ENCODE measurements at regions not wholly inside any gene's neighbourhood (a gene's known extent, or its start where the extent isn't known, plus 50 kb on each side); places are given as distances from the start of the nearest gene placed in this dataset.

DNA sequence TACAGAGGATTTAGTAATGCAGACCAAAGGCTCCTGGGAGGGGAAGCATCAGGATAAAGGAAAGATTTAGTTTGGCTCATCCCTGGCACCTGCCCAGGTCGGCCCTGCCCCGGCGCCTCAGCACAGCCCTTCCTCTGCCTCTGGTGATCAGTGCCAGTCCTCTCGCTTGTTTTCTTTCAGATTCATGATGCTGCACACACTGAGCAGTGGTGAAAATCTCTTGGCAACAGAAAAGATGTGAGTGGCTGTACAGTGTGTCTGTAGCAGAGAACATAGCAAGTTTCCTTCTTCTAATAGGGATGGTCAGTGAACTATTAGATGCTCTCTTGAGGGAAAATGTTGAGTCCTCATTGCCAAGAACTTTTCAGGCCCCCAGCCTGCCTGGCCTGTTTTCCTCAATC lies 994.1 kb downstream of the KCNMA1 start:
- H3K36me3 Mint-ChIP-seq: no peaks in the 10 kb centered on the region
- ATAC-seq (replicated peaks in 1 of 4): no peak
- no peak overlapping the region for H3K4me3 ChIP-seq (ENCODE audit: control insufficient read depth in 1 of 2, extremely low read depth in 1 of 2, low read length in 1 of 2)
- no peaks in the 10 kb centered on the region for H3K4me1 ChIP-seq (ENCODE audit: control insufficient read depth in 1 of 2, extremely low read depth in 1 of 2, insufficient read depth in 2 of 2, low read length in 2 of 2)
- no peak overlapping the region for H3K4me3 Mint-ChIP-seq
- no peaks in the 10 kb centered on the region for H3K4me1 Mint-ChIP-seq
- no peaks in the 10 kb centered on the region for H3K9me3 Mint-ChIP-seq
- H3K27ac Mint-ChIP-seq: no peak overlapping the region
- DNase-seq: no peak
- 79% methylated on average over 2 of the region's 4 CpGs for WGBS (ENCODE audit: insufficient coverage)
- H3K36me3 ChIP-seq (ENCODE audit: control insufficient read depth in 2 of 2, extremely low read depth in 1 of 2, insufficient read depth in 1 of 2, low read length in 1 of 2): no peaks in the 10 kb centered on the region
- no peak overlapping the region for H3K27ac ChIP-seq (ENCODE audit: low read length)
- ChIA-PET CTCF (no interaction called here), POLR2A (no interaction called here)
- no peaks in the 10 kb centered on the region for H3K9me3 ChIP-seq
- H3K27me3 Mint-ChIP-seq: no peaks in the 10 kb centered on the region
- H3K27me3 ChIP-seq (replicated peaks in 1 of 2; ENCODE audit: control insufficient read depth in 2 of 2, extremely low read depth in 1 of 2, insufficient read depth in 2 of 2, low read length in 1 of 2): no peaks in the 10 kb centered on the region

DNA sequence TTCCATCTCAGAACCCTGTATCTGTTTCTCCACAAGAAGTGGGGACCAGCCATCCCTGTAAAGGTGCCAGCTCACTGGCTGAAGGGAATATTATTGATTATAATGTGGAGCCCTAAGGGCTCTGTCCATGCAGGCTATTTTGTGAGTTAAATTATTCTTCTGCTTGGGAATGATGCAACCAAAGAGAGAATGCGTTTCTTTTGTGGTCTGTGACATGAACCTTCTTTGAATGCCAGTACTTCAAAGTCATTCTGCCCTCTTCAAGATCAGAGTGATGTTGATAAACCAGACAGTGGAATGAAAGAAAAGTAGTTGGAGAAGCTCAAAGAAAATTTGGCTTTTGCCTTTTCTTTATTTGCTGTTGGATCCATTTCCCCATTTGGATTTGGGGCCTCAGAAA lies 995.2 kb downstream of the KCNMA1 start:
- ATAC-seq (replicated peaks in 1 of 4) (no peak), DNase-seq (no peak)
- Histone ChIP-seq H3K4me3 (ENCODE audit: control insufficient read depth in 1 of 2, extremely low read depth in 1 of 2, low read length in 1 of 2) (no peak overlapping the region), H3K4me1 (ENCODE audit: control insufficient read depth in 1 of 2, extremely low read depth in 1 of 2, insufficient read depth in 2 of 2, low read length in 2 of 2) (no peaks in the 10 kb centered on the region), H3K36me3 (ENCODE audit: control insufficient read depth in 2 of 2, extremely low read depth in 1 of 2, insufficient read depth in 1 of 2, low read length in 1 of 2) (no peaks in the 10 kb centered on the region), H3K9me3 (no peaks in the 10 kb centered on the region), H3K27ac (ENCODE audit: low read length) (no peak overlapping the region), H3K27me3 (replicated peaks in 1 of 2; ENCODE audit: control insufficient read depth in 2 of 2, extremely low read depth in 1 of 2, insufficient read depth in 2 of 2, low read length in 1 of 2) (no peaks in the 10 kb centered on the region)
- Mint-ChIP-seq H3K27ac (no peak overlapping the region), H3K4me3 (no peak overlapping the region), H3K9me3 (peaks cover 0 to 2% (median 0%) of the 10 kb centered on the region in 3 donors), H3K36me3 (no peaks in the 10 kb centered on the region), H3K4me1 (no peaks in the 10 kb centered on the region), H3K27me3 (no peaks in the 10 kb centered on the region)
- ChIA-PET CTCF (no interaction called here), POLR2A (no interaction called here)
- no CpG with 5 or more reads among the region's 1 CpG for WGBS (ENCODE audit: insufficient coverage)

DNA sequence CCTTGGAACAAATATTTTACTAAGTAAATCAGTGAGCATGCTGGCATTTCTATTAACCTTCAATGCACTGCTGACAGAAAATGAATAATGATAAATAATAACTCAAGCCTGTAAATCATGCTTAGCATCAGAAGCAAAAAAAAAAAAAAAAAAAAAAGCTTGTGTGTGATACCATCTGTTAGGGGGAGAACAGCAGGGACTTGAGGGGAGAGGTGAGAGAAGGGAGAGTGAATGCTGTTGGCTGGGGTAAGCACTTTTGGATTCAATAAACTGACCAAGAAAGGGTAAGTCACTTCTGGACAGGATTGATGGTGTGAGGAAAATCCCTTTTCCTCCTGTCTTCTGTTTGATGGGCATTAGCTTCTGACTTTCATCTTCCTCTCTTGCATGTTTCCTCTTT lies 996.4 kb downstream of the KCNMA1 start:
- CTCF ChIA-PET: no interaction called here
- Mint-ChIP-seq H3K27me3 (no peaks in the 10 kb centered on the region), H3K9me3 (peaks cover 0 to 2% (median 0%) of the 10 kb centered on the region in 3 donors), H3K4me3 (no peak overlapping the region), H3K4me1 (no peaks in the 10 kb centered on the region), H3K36me3 (no peaks in the 10 kb centered on the region), H3K27ac (no peak overlapping the region)
- no peaks in the 10 kb centered on the region for H3K36me3 ChIP-seq (ENCODE audit: control insufficient read depth in 2 of 2, extremely low read depth in 1 of 2, insufficient read depth in 1 of 2, low read length in 1 of 2)
- no peaks in the 10 kb centered on the region for H3K27me3 ChIP-seq (replicated peaks in 1 of 2; ENCODE audit: control insufficient read depth in 2 of 2, extremely low read depth in 1 of 2, insufficient read depth in 2 of 2, low read length in 1 of 2)
- no peak overlapping the region for H3K27ac ChIP-seq (ENCODE audit: low read length)
- POLR2A ChIA-PET: no interaction called here
- no peak for ATAC-seq (replicated peaks in 1 of 4)
- DNase-seq: no peak
- no peak overlapping the region for H3K4me3 ChIP-seq (ENCODE audit: control insufficient read depth in 1 of 2, extremely low read depth in 1 of 2, low read length in 1 of 2)
- H3K9me3 ChIP-seq: no peaks in the 10 kb centered on the region
- no peaks in the 10 kb centered on the region for H3K4me1 ChIP-seq (ENCODE audit: control insufficient read depth in 1 of 2, extremely low read depth in 1 of 2, insufficient read depth in 2 of 2, low read length in 2 of 2)

DNA sequence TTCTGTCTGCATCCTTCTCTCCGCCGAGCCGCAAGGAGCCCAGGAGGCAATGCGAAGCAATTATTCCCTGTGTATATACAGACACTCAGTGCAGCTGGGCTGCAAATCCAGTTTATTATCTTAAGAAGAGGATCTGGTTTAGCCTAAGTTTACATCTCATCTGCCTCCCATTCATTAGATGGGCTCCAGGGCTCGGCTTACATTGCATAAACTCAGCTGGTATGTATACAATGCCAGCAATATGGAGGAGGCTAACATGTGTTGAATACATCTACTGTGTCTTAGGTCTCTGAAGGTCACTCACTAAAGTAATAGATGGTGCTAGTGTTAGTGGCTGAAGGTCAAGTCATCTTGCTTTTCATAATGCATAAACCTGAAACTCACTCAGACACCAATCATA lies 996.8 kb downstream of the KCNMA1 start:
- no peaks in the 10 kb centered on the region for H3K36me3 Mint-ChIP-seq
- H3K4me3 ChIP-seq (ENCODE audit: control insufficient read depth in 1 of 2, extremely low read depth in 1 of 2, low read length in 1 of 2): no peak overlapping the region
- ChIA-PET POLR2A (no interaction called here), CTCF (no interaction called here)
- WGBS (ENCODE audit: insufficient coverage): no CpG with 5 or more reads among the region's 5 CpGs
- no peaks in the 10 kb centered on the region for H3K4me1 ChIP-seq (ENCODE audit: control insufficient read depth in 1 of 2, extremely low read depth in 1 of 2, insufficient read depth in 2 of 2, low read length in 2 of 2)
- no peak for DNase-seq
- H3K36me3 ChIP-seq (ENCODE audit: control insufficient read depth in 2 of 2, extremely low read depth in 1 of 2, insufficient read depth in 1 of 2, low read length in 1 of 2): no peaks in the 10 kb centered on the region
- H3K4me3 Mint-ChIP-seq: no peak overlapping the region
- H3K4me1 Mint-ChIP-seq: no peaks in the 10 kb centered on the region
- no peak for ATAC-seq (replicated peaks in 1 of 4)
- no peaks in the 10 kb centered on the region for H3K27me3 Mint-ChIP-seq
- H3K9me3 Mint-ChIP-seq: peaks cover 0 to 2% (median 0%) of the 10 kb centered on the region in 3 donors
- H3K9me3 ChIP-seq: no peaks in the 10 kb centered on the region
- no peak overlapping the region for H3K27ac ChIP-seq (ENCODE audit: low read length)
- H3K27me3 ChIP-seq (replicated peaks in 1 of 2; ENCODE audit: control insufficient read depth in 2 of 2, extremely low read depth in 1 of 2, insufficient read depth in 2 of 2, low read length in 1 of 2): no peaks in the 10 kb centered on the region
- H3K27ac Mint-ChIP-seq: no peak overlapping the region

DNA sequence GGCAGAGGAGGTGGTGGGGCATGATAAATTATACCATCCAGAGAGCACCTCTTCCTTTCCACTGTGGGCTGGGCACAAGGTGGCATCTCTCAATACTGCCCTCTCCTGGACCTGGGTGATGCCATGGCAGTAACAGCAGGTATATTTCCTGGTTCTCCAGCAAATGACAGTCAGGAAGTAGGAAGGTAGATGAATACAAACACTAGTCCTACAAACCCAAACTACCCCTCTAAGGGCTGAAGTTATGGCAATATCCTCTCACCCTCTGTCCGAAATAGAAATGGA lies 1004.9 kb downstream of the KCNMA1 start:
- Histone ChIP-seq H3K27ac (ENCODE audit: low read length) (no peak overlapping the region), H3K4me1 (ENCODE audit: control insufficient read depth in 1 of 2, extremely low read depth in 1 of 2, insufficient read depth in 2 of 2, low read length in 2 of 2) (no peaks in the 10 kb centered on the region), H3K27me3 (replicated peaks in 1 of 2; ENCODE audit: control insufficient read depth in 2 of 2, extremely low read depth in 1 of 2, insufficient read depth in 2 of 2, low read length in 1 of 2) (no peaks in the 10 kb centered on the region), H3K4me3 (ENCODE audit: control insufficient read depth in 1 of 2, extremely low read depth in 1 of 2, low read length in 1 of 2) (no peak overlapping the region), H3K36me3 (ENCODE audit: control insufficient read depth in 2 of 2, extremely low read depth in 1 of 2, insufficient read depth in 1 of 2, low read length in 1 of 2) (no peaks in the 10 kb centered on the region), H3K9me3 (no peaks in the 10 kb centered on the region)
- ChIA-PET CTCF (no interaction called here), POLR2A (no interaction called here)
- ATAC-seq (replicated peaks in 1 of 4) (peak in 1 of 4 experiments; percentile 50), DNase-seq (peak in 4 of 35 experiments; percentile 3 to 12 (median 5))
- Mint-ChIP-seq H3K9me3 (peaks cover 0 to 5% (median 3%) of the 10 kb centered on the region in 3 donors), H3K4me3 (peak overlapping the region in 1 of 3 donors; percentile 48), H3K27ac (no peak overlapping the region), H3K4me1 (peaks cover 0 to 4% (median 0%) of the 10 kb centered on the region in 3 donors), H3K36me3 (no peaks in the 10 kb centered on the region), H3K27me3 (no peaks in the 10 kb centered on the region)
- WGBS (ENCODE audit: insufficient coverage): no CpG with 5 or more reads among the region's 1 CpG

DNA sequence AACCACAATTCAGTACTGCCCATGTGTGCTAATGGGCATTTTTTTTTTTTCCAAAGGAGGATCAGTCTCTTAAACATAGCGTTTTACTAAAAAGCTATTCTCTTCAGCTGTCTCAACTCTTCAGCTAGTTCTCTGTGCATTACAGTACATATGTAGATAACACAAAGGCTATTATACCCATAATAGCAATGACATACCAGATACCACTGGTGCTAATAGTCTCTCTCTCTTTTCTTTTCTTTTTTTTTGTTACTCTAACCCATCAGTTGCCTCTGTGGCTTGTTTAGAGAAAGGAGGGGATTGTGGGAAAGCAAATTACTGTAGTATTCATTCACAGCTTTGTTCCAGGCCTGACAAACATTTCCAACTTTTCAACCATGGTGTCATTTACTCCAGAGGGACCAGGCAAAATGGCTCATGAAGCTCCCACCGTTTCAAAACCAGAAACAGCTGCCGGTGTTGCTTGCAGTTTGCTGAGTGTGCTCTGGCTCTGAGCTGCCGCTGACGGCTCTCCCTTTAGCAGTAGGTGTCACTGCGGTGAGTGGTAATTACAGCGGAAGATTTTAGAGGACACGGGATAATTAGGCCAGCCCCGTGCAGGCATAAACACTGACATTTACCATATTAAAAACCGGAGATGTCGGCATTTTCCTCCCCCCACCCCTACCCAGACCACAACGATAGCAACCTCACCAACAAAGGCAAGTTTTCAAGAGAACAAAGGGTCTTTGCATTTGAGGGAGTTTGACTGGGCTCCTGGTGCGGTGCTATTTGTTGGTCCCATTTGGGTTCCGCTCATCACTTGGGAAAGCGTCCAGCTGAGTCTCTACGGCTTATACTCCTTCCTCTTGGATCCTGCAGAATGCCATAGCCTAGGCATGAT lies 1005.5 kb downstream of the KCNMA1 start:
- no peaks in the 10 kb centered on the region for H3K9me3 ChIP-seq
- H3K36me3 Mint-ChIP-seq: no peaks in the 10 kb centered on the region
- peak overlapping the region in 1 of 3 donors; percentile 48 for H3K4me3 Mint-ChIP-seq
- no peaks in the 10 kb centered on the region for H3K27me3 Mint-ChIP-seq
- no peak overlapping the region for H3K4me3 ChIP-seq (ENCODE audit: control insufficient read depth in 1 of 2, extremely low read depth in 1 of 2, low read length in 1 of 2)
- peaks cover 0 to 4% (median 0%) of the 10 kb centered on the region in 3 donors for H3K4me1 Mint-ChIP-seq
- ATAC-seq (replicated peaks in 1 of 4) (peak in 1 of 4 experiments; percentile 35), DNase-seq (no peak)
- no peaks in the 10 kb centered on the region for H3K36me3 ChIP-seq (ENCODE audit: control insufficient read depth in 2 of 2, extremely low read depth in 1 of 2, insufficient read depth in 1 of 2, low read length in 1 of 2)
- ChIA-PET POLR2A (no interaction called here), CTCF (no interaction called here)
- H3K27ac ChIP-seq (ENCODE audit: low read length): no peak overlapping the region
- no peak overlapping the region for H3K27ac Mint-ChIP-seq
- whole genome bisulfite sequencing (ENCODE audit: insufficient coverage): 77% methylated on average over 9 of the region's 16 CpGs
- H3K27me3 ChIP-seq (replicated peaks in 1 of 2; ENCODE audit: control insufficient read depth in 2 of 2, extremely low read depth in 1 of 2, insufficient read depth in 2 of 2, low read length in 1 of 2): no peaks in the 10 kb centered on the region
- peaks cover 0 to 3% (median 3%) of the 10 kb centered on the region in 3 donors for H3K9me3 Mint-ChIP-seq
- H3K4me1 ChIP-seq (ENCODE audit: control insufficient read depth in 1 of 2, extremely low read depth in 1 of 2, insufficient read depth in 2 of 2, low read length in 2 of 2): no peaks in the 10 kb centered on the region
